ENCODE measurements at regions not wholly inside any gene's neighbourhood (a gene's known extent, or its start where the extent isn't known, plus 50 kb on each side); places are given as distances from the start of the nearest gene placed in this dataset.

DNA sequence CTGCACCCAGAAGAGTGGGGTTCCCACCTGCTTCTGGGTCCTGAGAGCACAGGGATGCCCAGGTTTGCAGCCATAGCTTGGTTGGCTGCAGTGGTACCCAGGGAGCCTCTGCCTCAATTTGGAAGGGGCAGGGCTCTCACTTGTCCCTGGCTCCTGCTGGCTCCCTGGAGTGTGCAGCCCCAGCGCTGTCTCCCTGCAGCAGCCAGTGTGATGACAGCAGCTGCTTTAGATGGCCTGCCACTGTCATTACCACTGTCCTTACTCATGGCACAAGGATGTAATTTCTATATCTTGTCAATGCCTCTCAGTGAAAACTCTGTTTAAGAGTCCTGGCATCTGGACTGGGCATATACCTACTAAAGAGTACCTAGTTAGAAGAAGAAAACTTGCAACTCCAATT is 250.9 kb downstream of the KIF20B start:
- TF ChIP-seq, protein P1, sequence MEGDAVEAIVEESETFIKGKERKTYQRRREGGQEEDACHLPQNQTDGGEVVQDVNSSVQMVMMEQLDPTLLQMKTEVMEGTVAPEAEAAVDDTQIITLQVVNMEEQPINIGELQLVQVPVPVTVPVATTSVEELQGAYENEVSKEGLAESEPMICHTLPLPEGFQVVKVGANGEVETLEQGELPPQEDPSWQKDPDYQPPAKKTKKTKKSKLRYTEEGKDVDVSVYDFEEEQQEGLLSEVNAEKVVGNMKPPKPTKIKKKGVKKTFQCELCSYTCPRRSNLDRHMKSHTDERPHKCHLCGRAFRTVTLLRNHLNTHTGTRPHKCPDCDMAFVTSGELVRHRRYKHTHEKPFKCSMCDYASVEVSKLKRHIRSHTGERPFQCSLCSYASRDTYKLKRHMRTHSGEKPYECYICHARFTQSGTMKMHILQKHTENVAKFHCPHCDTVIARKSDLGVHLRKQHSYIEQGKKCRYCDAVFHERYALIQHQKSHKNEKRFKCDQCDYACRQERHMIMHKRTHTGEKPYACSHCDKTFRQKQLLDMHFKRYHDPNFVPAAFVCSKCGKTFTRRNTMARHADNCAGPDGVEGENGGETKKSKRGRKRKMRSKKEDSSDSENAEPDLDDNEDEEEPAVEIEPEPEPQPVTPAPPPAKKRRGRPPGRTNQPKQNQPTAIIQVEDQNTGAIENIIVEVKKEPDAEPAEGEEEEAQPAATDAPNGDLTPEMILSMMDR (IDR thresholded peaks at IDR 0.05; ENCODE audit: insufficient read depth, low read length, poor library complexity, severe bottlenecking) = no peak
- Histone ChIP-seq H3K36me3 (ENCODE audit: control insufficient read depth, insufficient read depth, low read length) (no peaks in the 10 kb centered on the region), H3K4me3 (ENCODE audit: low read depth, low read length) (no peak overlapping the region), H3K27me3 (ENCODE audit: control insufficient read depth, insufficient read depth, low read length) (peaks cover 2% of the 10 kb centered on the region)
- no peak for DNase-seq (ENCODE audit: low read depth)

DNA sequence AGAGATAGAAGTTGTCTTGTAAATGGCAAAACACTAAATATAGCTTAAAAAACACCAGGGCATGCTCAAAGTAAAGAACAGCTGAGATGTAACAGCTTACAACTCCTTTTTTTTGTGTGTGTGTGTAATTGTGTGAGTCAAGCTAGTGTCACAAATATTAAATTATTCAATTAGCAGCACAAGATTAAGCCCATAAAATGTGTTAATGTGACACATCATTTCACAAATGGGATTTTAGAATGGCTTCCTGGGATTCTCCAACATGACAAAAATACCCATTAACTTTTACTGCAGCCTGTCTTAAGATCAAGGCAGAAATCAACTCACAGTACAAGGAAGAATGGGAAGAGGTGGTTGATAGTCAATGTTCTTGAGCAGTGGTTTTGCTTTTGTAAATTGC is 251.4 kb downstream of the KIF20B start:
- TF ChIP-seq, protein P1 (IDR thresholded peaks at IDR 0.05; ENCODE audit: insufficient read depth, low read length, poor library complexity, severe bottlenecking) = no peak
- no peak for DNase-seq (ENCODE audit: low read depth)
- Histone ChIP-seq H3K36me3 (ENCODE audit: control insufficient read depth, insufficient read depth, low read length) (no peaks in the 10 kb centered on the region), H3K27me3 (ENCODE audit: control insufficient read depth, insufficient read depth, low read length) (peaks cover 2% of the 10 kb centered on the region), H3K4me3 (ENCODE audit: low read depth, low read length) (no peak overlapping the region)

DNA sequence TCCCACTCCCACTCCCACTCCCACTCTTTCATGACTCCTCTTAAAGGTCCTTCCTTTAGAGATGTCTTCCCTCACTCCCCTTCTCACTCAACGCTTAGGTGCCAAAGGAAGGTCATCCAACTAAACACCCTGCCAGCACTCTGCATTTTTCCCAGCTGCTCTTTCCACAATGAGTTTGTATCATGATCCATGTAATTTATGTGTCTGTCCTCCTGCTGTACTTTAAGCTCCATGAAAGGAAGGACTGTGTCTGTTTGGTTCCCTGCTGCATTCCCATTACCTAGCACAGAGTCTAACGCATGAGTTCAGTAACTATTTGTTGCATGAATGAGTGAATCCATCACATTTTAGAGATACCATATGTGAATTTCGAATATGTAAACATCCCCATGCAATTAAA is 252.7 kb downstream of the KIF20B start:
- Histone ChIP-seq H3K4me3 (ENCODE audit: low read depth, low read length) (no peak overlapping the region), H3K27me3 (ENCODE audit: control insufficient read depth, insufficient read depth, low read length) (peaks cover 2% of the 10 kb centered on the region), H3K36me3 (ENCODE audit: control insufficient read depth, insufficient read depth, low read length) (no peaks in the 10 kb centered on the region)
- TF ChIP-seq, protein P1 (IDR thresholded peaks at IDR 0.05; ENCODE audit: insufficient read depth, low read length, poor library complexity, severe bottlenecking) = no peak
- no peak for DNase-seq (ENCODE audit: low read depth)

DNA sequence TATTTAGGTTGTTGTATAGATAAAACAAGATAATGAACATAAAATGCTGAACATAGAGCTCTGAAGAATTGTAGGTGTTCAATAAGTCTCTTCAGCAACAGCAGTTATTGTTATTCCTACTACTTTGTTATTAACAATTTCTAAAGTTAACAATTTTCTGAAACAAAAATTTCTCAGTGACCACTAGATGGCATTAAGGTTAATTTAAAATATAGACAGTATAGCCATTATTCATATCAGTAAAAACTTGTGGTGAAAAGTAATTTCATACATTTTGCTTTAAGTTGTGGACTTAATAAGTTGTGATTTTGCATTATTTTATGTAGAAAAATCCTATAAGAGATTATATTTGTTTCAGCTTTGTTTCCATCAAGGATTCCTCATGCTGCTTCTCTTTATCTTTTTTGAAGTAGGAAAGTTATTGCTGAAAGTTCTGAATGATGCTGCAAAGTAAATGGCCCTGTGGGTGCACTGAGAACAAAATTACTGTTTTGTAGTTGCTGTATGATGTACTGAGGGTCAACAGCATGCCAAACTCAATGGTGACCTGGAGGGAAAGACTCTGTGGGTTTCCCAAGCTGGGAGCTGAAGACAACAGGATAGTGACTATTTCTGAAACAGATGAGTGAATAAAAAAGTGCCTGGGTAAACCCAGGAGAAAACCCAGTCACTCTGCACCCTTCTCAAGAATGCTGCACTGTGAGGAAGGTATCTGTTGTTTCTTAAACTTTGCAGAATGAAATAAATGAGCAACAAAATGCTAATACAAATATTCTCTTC is 253.6 kb downstream of the KIF20B start:
- H3K27me3 ChIP-seq (ENCODE audit: control insufficient read depth, insufficient read depth, low read length) = peaks cover 2% of the 10 kb centered on the region
- TF ChIP-seq, protein P1 (IDR thresholded peaks at IDR 0.05; ENCODE audit: insufficient read depth, low read length, poor library complexity, severe bottlenecking) = no peak
- H3K36me3 ChIP-seq (ENCODE audit: control insufficient read depth, insufficient read depth, low read length) = no peaks in the 10 kb centered on the region
- DNase-seq (ENCODE audit: low read depth) = no peak
- H3K4me3 ChIP-seq (ENCODE audit: low read depth, low read length) = no peak overlapping the region

DNA sequence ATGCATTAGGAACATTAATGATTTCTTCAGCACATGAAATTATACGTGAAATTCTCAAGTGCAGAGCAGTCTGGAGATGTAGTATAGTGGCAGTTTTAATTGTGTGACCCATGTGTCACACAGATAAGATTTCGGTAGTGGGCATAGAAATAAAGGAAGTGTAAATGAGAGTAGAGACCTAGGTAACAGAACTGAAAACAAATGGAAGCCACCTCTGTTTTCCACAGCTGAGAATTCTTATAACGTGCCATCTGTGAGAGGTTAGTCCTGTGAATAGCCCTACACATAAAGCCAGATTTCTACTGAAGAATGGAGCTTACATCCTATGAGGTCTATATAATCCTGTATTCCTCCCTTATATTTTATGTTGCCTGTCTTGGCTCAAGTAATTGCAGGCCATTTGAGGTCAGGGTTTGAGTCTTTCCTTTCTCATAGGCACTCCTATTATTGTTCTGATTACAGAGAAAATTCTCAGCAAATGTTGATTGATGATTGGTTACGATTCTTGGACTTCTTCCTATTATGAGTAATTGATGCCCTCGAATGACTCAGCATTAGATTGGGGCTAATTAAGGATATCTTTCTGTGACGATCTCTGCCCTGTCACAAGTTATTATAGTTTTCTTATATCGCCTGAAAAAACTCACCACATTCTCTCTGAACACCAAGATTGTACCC is 258.2 kb downstream of the KIF20B start:
- TF ChIP-seq, protein P1 (IDR thresholded peaks at IDR 0.05; ENCODE audit: insufficient read depth, low read length, poor library complexity, severe bottlenecking) = no peak
- no peak for DNase-seq (ENCODE audit: low read depth)
- no peak overlapping the region for H3K4me3 ChIP-seq (ENCODE audit: low read depth, low read length)
- no peaks in the 10 kb centered on the region for H3K27me3 ChIP-seq (ENCODE audit: control insufficient read depth, insufficient read depth, low read length)
- H3K36me3 ChIP-seq (ENCODE audit: control insufficient read depth, insufficient read depth, low read length) = no peaks in the 10 kb centered on the region

All from kidney epithelial cell (primary cell).